Endothelial cell of umbilical vein (primary cell): ENCODE measurements at regions not wholly inside any gene's neighbourhood (a gene's known extent, or its start where the extent isn't known, plus 50 kb on each side); places are given as distances from the start of the nearest gene placed in this dataset.

Experiments
- BruUV-seq: library from RNA; stranded (reverse); fragments of 400-500 nt; replicated peaks from 2 replicates; lab custom pipeline; 2021; lab: Mats Ljungman, UMichigan
- CTCF ChIA-PET: fragments of 300-600, 350-600 bp; sonication (Branson Sonifier 250); formaldehyde crosslinking; loops from one replicate; lab custom pipeline; 2021; ENCODE audit warnings: antibody characterized with exemption, inconsistent platforms; lab: Charles Lee
- POLR2A ChIA-PET: fragments of 300-600, 350-600 bp; sonication (Branson Sonifier 250); formaldehyde crosslinking; loops from one replicate; lab custom pipeline; 2021; ENCODE audit warnings: antibody characterized with exemption, inconsistent platforms; lab: Charles Lee
- DNase-seq: peaks from one replicate; pipeline ENCODE4 v3.0.0-alpha.2; 2011; ENCODE audit warnings: low read depth, low spot score
- FAIRE-seq: peaks from 2 replicates; lab custom pipeline; 2011; peaks lifted over from hg19 to GRCh38; lab: Jason Lieb, UNC
- H2AFZ ChIP-seq: 2 replicates; pipeline ENCODE4 v1.6.0; 2012; ENCODE audit warnings: low read depth, low read length, control low read depth, inconsistent platforms
- H3K27ac ChIP-seq: 2 replicates; pipeline ENCODE4 v1.5.1; 2011; ENCODE audit warnings: low read depth, mild to moderate bottlenecking, control low read depth, low read length, moderate library complexity; ENCODE audit not compliant: insufficient read depth
- H3K27me3 ChIP-seq, 2 experiments: 2 replicates each; pipeline versions ENCODE4 v1.6.0 to v1.6.1; 2011; ENCODE audit warnings: low read length in 2 of 2, mixed read lengths in 1 of 2; ENCODE audit not compliant: control insufficient read depth in 2 of 2, insufficient read depth in 2 of 2
- H3K36me3 ChIP-seq, 2 experiments: 2 replicates in 1 of 2; 3 replicates in 1 of 2; pipeline ENCODE4 v1.5.1; 2011; ENCODE audit warnings: low read length in 2 of 2, mild to moderate bottlenecking in 1 of 2, moderate library complexity in 1 of 2; ENCODE audit not compliant: control insufficient read depth in 2 of 2, insufficient read depth in 2 of 2; ENCODE audit errors: extremely low read depth in 1 of 2
- H3K4me1 ChIP-seq: 3 replicates; pipeline ENCODE4 v1.5.1; 2011; ENCODE audit warnings: mild to moderate bottlenecking, low read length; ENCODE audit not compliant: control insufficient read depth, insufficient read depth; ENCODE audit errors: extremely low read depth
- H3K4me2 ChIP-seq: 2 replicates; pipeline ENCODE4 v1.6.1; 2011; ENCODE audit warnings: low read length, control low read depth, mixed read lengths; ENCODE audit not compliant: insufficient read depth
- H3K4me3 ChIP-seq, 3 experiments: fragments of 200-600 bp in 1 of 3; sonication (generic), shearing (Covaris generic) in 1 of 3; replicated peaks in 1 of 3; 2 replicates each; pipeline ENCODE4 v1.5.1; 2011 to 2016; ENCODE audit warnings: control low read depth in 3 of 3, low read length in 3 of 3, mild to moderate bottlenecking in 2 of 3, inconsistent platforms in 1 of 3, low read depth in 1 of 3, moderate library complexity in 1 of 3; ENCODE audit not compliant: insufficient read depth in 1 of 3
- H3K79me2 ChIP-seq: 2 replicates; pipeline ENCODE4 v1.6.0; 2012; ENCODE audit warnings: low read length, inconsistent platforms; ENCODE audit not compliant: control insufficient read depth, insufficient read depth
- H3K9ac ChIP-seq: replicated peaks from 2 replicates; pipeline ENCODE3; 2011; ENCODE audit warnings: low read length, control low read depth; ENCODE audit not compliant: insufficient read depth; ENCODE audit errors: extremely low read depth
- H3K9me1 ChIP-seq: replicated peaks from 3 replicates; pipeline ENCODE4 v1.6.0; 2011; ENCODE audit warnings: mild to moderate bottlenecking, low read length; ENCODE audit not compliant: control insufficient read depth, insufficient read depth; ENCODE audit errors: extremely low read depth
- H3K9me3 ChIP-seq: replicated peaks from 2 replicates; pipeline ENCODE4 v1.5.1; 2012; ENCODE audit warnings: low read length, inconsistent platforms; ENCODE audit not compliant: control insufficient read depth, insufficient read depth
- H4K20me1 ChIP-seq: replicated peaks from 2 replicates; pipeline ENCODE3; 2011; ENCODE audit warnings: mild to moderate bottlenecking, low read length; ENCODE audit not compliant: control insufficient read depth, insufficient read depth; ENCODE audit errors: extremely low read depth
- CTCF ChIP-seq, 2 donors: IDR thresholded peaks; 1 replicate in 1 of 2; 2 replicates in 1 of 2; pipeline ENCODE4 v1.5.1; 2011; ENCODE audit warnings: low read length in 2 of 2, mild to moderate bottlenecking in 2 of 2, moderate library complexity in 2 of 2, control low read depth in 1 of 2, inconsistent platforms in 1 of 2, low read depth in 1 of 2; ENCODE audit not compliant: insufficient read depth in 1 of 2; ENCODE audit errors: extremely low read depth in 1 of 2
- EZH2 ChIP-seq: IDR thresholded peaks from 2 replicates; pipeline ENCODE4 v1.6.1; 2012; ENCODE audit warnings: borderline replicate concordance, low read depth, mild to moderate bottlenecking, moderate library complexity, low read length, inconsistent platforms; ENCODE audit not compliant: severe bottlenecking
- FOS ChIP-seq: IDR thresholded peaks from 2 replicates; pipeline ENCODE4 v1.6.1; 2011; ENCODE audit warnings: mild to moderate bottlenecking, low read length, moderate library complexity, borderline replicate concordance; ENCODE audit not compliant: insufficient read depth
- GATA2 ChIP-seq: IDR thresholded peaks from 2 replicates; pipeline ENCODE4 v1.7.0; 2011; ENCODE audit warnings: low read depth, mild to moderate bottlenecking, moderate library complexity, mixed read lengths, low read length; ENCODE audit not compliant: insufficient read length, insufficient read depth
- JUN ChIP-seq: IDR thresholded peaks from 2 replicates; pipeline ENCODE4 v1.6.1; 2011; ENCODE audit warnings: borderline replicate concordance, low read depth; ENCODE audit not compliant: insufficient read length, insufficient read depth
- MAX ChIP-seq: IDR thresholded peaks from 2 replicates; pipeline ENCODE4 v1.6.1; 2011; ENCODE audit not compliant: insufficient read depth, insufficient read length
- MYC ChIP-seq: IDR thresholded peaks from one replicate; pipeline ENCODE4 v1.6.1; 2011; ENCODE audit warnings: mild to moderate bottlenecking, low read depth, low read length
- POLR2A ChIP-seq: IDR thresholded peaks from 2 replicates; pipeline ENCODE4 v1.6.1; 2012; ENCODE audit warnings: low read depth, mild to moderate bottlenecking, control low read depth, low read length
- POLR2AphosphoS5 ChIP-seq: IDR thresholded peaks from 2 replicates; pipeline ENCODE4 v1.6.1; 2012; ENCODE audit warnings: low read depth, mild to moderate bottlenecking, control low read depth, low read length, moderate library complexity; ENCODE audit not compliant: insufficient read depth
- dilution Hi-C: fragments of 300-500 bp; cut with MboI; formaldehyde crosslinking; loops from one replicate; pipeline ENCODE4 v1.15.0; 2019; ENCODE audit warnings: low sequenced_read_pairs; ENCODE audit not compliant: extremely low pct_ligation_motif_present
- intact Hi-C: fragments of 100-400 bp; cut with micrococcal nuclease; formaldehyde crosslinking; loops from one replicate; pipeline ENCODE4 v1.10.0; 2022

- FAIRE-seq (no peak), DNase-seq (no peak)
- dilution Hi-C loops (no loop called here), intact Hi-C loops (no loop called here)
- Histone ChIP-seq H3K27me3 (no peaks in the 10 kb centered on the region), H3K9me3 (no peaks in the 10 kb centered on the region), H3K36me3 (no peaks in the 10 kb centered on the region), H2AFZ (peak overlapping the region; percentile 68), H3K4me1 (peaks cover 10% of the 10 kb centered on the region), H3K9ac (no peak overlapping the region), H3K79me2 (no peaks in the 10 kb centered on the region), H3K9me1 (no peaks in the 10 kb centered on the region), H4K20me1 (no peaks in the 10 kb centered on the region), H3K4me2 (no peak overlapping the region), H3K27ac (no peak overlapping the region), H3K4me3 (no peak overlapping the region)
- ChIA-PET CTCF (interaction anchor here (1.6 kb wide), 1 partner anchor 9 kb away, joined by 5 read pairs; no protein-coding TSS in a partner anchor), POLR2A (no interaction called here)
- TF ChIP-seq MAX, result no peak
- no peak for TF ChIP-seq MYC
- TF ChIP-seq EZH2, result no peak
- TF ChIP-seq FOS, result no peak
- no peak for TF ChIP-seq GATA2
- no peak for TF ChIP-seq JUN
- no peak for TF ChIP-seq POLR2AphosphoS5
- TF ChIP-seq POLR2A, result no peak
- TF ChIP-seq CTCF (IDR thresholded peaks at IDR 0.05; ENCODE audit: extremely low read depth in 1 of 2, insufficient read depth in 1 of 2, low read depth in 1 of 2, low read length in 2 of 2), result no peak
- no TSS peak for BruUV-seq
Measured at GRCh38 chr7:27032839-27033238, 63.0 kb downstream of the HOXA1 start.
